ENCODE measurements at regions not wholly inside any gene's neighbourhood (a gene's known extent, or its start where the extent isn't known, plus 50 kb on each side); places are given as distances from the start of the nearest gene placed in this dataset.

GRCh38 chr5:61748651-61749050 lies 416.6 kb downstream of the ZSWIM6 start:
- H3K27ac Mint-ChIP-seq = no peak overlapping the region
- DNase-seq (no peak), ATAC-seq (ENCODE audit: low read depth in 2 of 2) (no peak)
- H3K4me1 Mint-ChIP-seq = no peaks in the 10 kb centered on the region
- H3K27me3 Mint-ChIP-seq = peaks cover 0 to 4% (median 0%) of the 10 kb centered on the region in 3 donors
- H3K4me3 Mint-ChIP-seq = no peak overlapping the region
- peaks cover 0 to 6% (median 2%) of the 10 kb centered on the region in 7 donors for H3K9me3 Mint-ChIP-seq
- no peaks in the 10 kb centered on the region for H3K36me3 Mint-ChIP-seq

GRCh38 chr5:61752588-61752987 lies 420.5 kb downstream of the ZSWIM6 start:
- Mint-ChIP-seq H3K36me3 (no peaks in the 10 kb centered on the region), H3K27ac (no peak overlapping the region), H3K4me3 (no peak overlapping the region), H3K27me3 (peaks cover 0 to 4% (median 0%) of the 10 kb centered on the region in 3 donors), H3K4me1 (no peaks in the 10 kb centered on the region), H3K9me3 (peaks cover 0 to 6% (median 2%) of the 10 kb centered on the region in 7 donors)
- ATAC-seq (ENCODE audit: low read depth in 2 of 2) = no peak
- no peak for DNase-seq

GRCh38 chr5:61754792-61755191 lies 422.7 kb downstream of the ZSWIM6 start:
- Mint-ChIP-seq H3K4me1 (no peaks in the 10 kb centered on the region), H3K27me3 (peaks cover 0 to 4% (median 0%) of the 10 kb centered on the region in 3 donors), H3K36me3 (no peaks in the 10 kb centered on the region), H3K4me3 (no peak overlapping the region), H3K27ac (no peak overlapping the region), H3K9me3 (peaks cover 0 to 5% (median 2%) of the 10 kb centered on the region in 7 donors)
- no peak for ATAC-seq (ENCODE audit: low read depth in 2 of 2)
- no peak for DNase-seq

GRCh38 chr5:61755726-61756222 lies 423.7 kb downstream of the ZSWIM6 start:
- no peak for DNase-seq
- H3K27me3 Mint-ChIP-seq = peaks cover 0 to 3% (median 0%) of the 10 kb centered on the region in 3 donors
- no peak for ATAC-seq (ENCODE audit: low read depth in 2 of 2)
- no peak overlapping the region for H3K4me3 Mint-ChIP-seq
- peaks cover 0 to 4% (median 3%) of the 10 kb centered on the region in 7 donors for H3K9me3 Mint-ChIP-seq
- H3K27ac Mint-ChIP-seq = no peak overlapping the region
- H3K4me1 Mint-ChIP-seq = no peaks in the 10 kb centered on the region
- no peaks in the 10 kb centered on the region for H3K36me3 Mint-ChIP-seq

DNA sequence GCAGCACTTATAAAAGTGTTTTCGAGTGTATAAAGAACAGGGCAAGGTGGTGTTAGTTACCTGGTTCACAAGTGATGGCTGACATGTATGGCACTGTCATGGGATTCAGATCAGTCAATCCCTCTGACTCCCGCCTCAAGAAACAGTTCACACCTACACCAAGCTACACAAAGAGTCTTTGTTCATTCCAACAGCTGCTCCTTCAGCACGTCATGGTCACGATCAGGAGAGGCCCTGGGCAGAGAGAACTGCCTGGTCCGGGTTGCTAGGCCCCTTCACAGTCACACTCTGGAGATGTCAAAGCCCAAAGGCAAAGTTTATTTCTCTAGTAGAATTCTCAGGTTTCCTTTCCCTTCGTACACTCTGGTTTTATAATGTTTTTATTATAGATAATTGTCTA lies 426.7 kb downstream of the ZSWIM6 start:
- DNase-seq (no peak), ATAC-seq (ENCODE audit: low read depth in 2 of 2) (no peak)
- H3K9me3 Mint-ChIP-seq = peaks cover 2 to 31% (median 15%) of the 10 kb centered on the region in 7 donors
- no peak overlapping the region for H3K27ac Mint-ChIP-seq
- no peaks in the 10 kb centered on the region for H3K4me1 Mint-ChIP-seq
- peaks cover 0 to 4% (median 0%) of the 10 kb centered on the region in 3 donors for H3K27me3 Mint-ChIP-seq
- H3K4me3 Mint-ChIP-seq = no peak overlapping the region
- H3K36me3 Mint-ChIP-seq = no peaks in the 10 kb centered on the region

GRCh38 chr5:61765471-61765870 lies 433.4 kb downstream of the ZSWIM6 start:
- DNase-seq = no peak
- no peaks in the 10 kb centered on the region for H3K36me3 Mint-ChIP-seq
- peaks cover 20 to 27% (median 26%) of the 10 kb centered on the region in 3 donors for H3K27me3 Mint-ChIP-seq
- peaks cover 2 to 31% (median 16%) of the 10 kb centered on the region in 7 donors for H3K9me3 Mint-ChIP-seq
- no peak overlapping the region for H3K4me3 Mint-ChIP-seq
- ATAC-seq (ENCODE audit: low read depth in 2 of 2) = no peak
- no peak overlapping the region for H3K27ac Mint-ChIP-seq
- H3K4me1 Mint-ChIP-seq = no peaks in the 10 kb centered on the region

GRCh38 chr5:61766141-61766540 lies 434.1 kb downstream of the ZSWIM6 start:
- Mint-ChIP-seq H3K4me3 (no peak overlapping the region), H3K27ac (no peak overlapping the region), H3K9me3 (peaks cover 2 to 25% (median 13%) of the 10 kb centered on the region in 7 donors), H3K36me3 (no peaks in the 10 kb centered on the region), H3K27me3 (peaks cover 20 to 27% (median 22%) of the 10 kb centered on the region in 3 donors), H3K4me1 (no peaks in the 10 kb centered on the region)
- DNase-seq (no peak), ATAC-seq (ENCODE audit: low read depth in 2 of 2) (no peak)

DNA sequence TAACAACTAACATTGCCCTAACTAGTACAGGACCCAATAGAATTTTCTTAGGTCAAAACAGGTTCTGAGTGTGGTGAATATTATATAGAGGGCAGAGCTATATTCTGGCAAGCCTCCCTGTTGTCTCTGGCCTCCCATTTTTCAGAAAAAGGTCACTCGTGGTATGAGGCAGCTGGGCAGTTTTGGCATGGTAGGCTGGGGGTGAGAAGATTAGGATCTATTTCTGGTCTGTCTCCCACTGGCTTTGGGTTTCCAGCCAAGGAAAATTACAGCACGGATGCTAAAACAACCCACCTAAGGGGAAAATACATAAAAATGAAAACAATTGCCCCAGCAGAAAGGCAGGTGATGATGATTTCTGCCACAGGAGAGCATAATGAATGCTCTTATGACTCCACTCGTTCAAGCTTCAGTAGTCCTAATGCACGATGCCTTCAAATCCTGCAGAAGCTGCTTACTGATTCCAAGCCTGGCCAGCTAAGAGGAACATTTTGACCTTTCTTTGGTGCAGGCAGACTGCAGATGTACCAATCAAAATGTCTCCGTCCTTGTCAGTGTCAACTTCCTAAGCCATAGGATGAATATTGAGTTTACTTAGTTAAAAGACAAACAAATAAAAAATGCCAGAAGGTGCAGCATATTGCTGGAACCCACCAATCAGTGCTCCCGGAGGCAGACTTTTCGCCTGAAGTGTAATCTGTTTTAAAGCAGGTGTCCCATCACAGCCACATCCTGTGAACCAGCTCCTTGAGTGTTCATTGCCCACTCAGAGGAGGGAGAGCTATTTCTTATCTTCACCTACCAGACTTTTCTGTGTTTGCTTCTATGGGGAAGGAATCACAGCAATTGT lies 435.4 kb downstream of the ZSWIM6 start:
- ATAC-seq (ENCODE audit: low read depth in 2 of 2) = no peak
- DNase-seq = no peak
- no peak overlapping the region for H3K4me3 Mint-ChIP-seq

DNA sequence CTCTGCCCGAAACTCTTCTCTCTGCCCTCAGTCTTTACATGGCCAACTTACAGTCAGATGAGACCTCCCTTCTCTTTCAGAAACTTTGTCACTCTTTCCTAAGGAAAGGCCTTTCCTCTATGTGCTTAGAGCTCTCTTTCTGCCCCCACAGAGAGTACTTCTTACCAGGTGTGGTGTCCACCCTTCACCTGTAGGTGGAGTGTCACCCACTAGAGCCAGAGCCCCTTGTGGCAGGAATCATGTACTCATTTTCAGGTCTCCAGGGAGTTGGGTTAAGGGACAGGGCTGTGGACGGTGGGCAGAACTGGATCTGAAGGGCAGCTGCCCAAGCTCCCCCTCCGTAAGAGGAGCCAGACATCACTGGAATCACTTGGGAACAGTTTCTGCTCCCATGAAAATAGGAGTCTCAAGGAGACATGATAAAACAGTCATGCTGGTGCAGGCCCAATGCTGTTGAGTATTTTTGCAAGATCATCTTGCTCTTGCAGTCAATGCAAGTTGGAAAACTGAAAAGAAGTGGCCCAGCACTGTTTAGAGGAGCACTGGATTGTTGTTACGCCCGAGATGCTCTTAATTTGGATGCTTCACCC lies 436.7 kb downstream of the ZSWIM6 start:
- ATAC-seq (ENCODE audit: low read depth in 2 of 2) (no peak), DNase-seq (no peak)
- Mint-ChIP-seq H3K4me3 (no peak overlapping the region), H3K36me3 (no peaks in the 10 kb centered on the region), H3K27ac (no peak overlapping the region), H3K27me3 (peaks cover 33 to 37% (median 34%) of the 10 kb centered on the region in 3 donors), H3K9me3 (peaks cover 0 to 4% (median 0%) of the 10 kb centered on the region in 7 donors), H3K4me1 (no peaks in the 10 kb centered on the region)

More for the DNA sequence above, 435.4 kb downstream of the ZSWIM6 start:
- peaks cover 0 to 13% (median 7%) of the 10 kb centered on the region in 7 donors for H3K9me3 Mint-ChIP-seq
- no peaks in the 10 kb centered on the region for H3K36me3 Mint-ChIP-seq
- peaks cover 32 to 33% (median 33%) of the 10 kb centered on the region in 3 donors for H3K27me3 Mint-ChIP-seq
- H3K4me1 Mint-ChIP-seq = no peaks in the 10 kb centered on the region
- H3K27ac Mint-ChIP-seq = no peak overlapping the region

GRCh38 chr5:61771062-61771461 lies 439.0 kb downstream of the ZSWIM6 start:
- H3K27me3 Mint-ChIP-seq = peaks cover 42 to 43% (median 43%) of the 10 kb centered on the region in 3 donors
- no peaks in the 10 kb centered on the region for H3K36me3 Mint-ChIP-seq
- no peak overlapping the region for H3K27ac Mint-ChIP-seq
- no peak overlapping the region for H3K4me3 Mint-ChIP-seq
- H3K4me1 Mint-ChIP-seq = no peaks in the 10 kb centered on the region
- ATAC-seq (ENCODE audit: low read depth in 2 of 2) (no peak), DNase-seq (no peak)
- peaks cover 0 to 4% (median 0%) of the 10 kb centered on the region in 7 donors for H3K9me3 Mint-ChIP-seq

DNA sequence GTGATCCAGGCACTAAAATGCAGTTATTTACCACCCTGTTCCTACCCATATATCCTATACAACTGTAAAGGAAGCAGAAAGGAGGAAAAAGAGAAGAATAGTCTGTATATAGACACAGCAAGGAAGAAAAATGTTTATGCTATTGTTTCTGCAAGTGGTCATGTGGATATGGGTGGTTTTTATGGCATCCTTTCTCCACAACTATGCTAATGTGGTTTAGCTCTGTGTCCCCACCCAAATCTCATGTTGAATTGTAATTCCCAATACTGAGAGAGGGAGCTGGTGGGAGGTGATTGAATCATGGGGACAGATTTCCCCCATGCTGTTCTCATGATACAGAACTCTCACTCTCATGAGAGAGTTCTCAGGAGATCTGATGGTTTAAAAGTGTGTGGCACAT lies 439.8 kb downstream of the ZSWIM6 start:
- ATAC-seq (ENCODE audit: low read depth in 2 of 2) (no peak), DNase-seq (no peak)
- Mint-ChIP-seq H3K4me3 (no peak overlapping the region), H3K9me3 (peaks cover 0 to 4% (median 0%) of the 10 kb centered on the region in 7 donors), H3K4me1 (no peaks in the 10 kb centered on the region), H3K36me3 (no peaks in the 10 kb centered on the region), H3K27ac (no peak overlapping the region), H3K27me3 (peaks cover 38 to 45% (median 38%) of the 10 kb centered on the region in 3 donors)

DNA sequence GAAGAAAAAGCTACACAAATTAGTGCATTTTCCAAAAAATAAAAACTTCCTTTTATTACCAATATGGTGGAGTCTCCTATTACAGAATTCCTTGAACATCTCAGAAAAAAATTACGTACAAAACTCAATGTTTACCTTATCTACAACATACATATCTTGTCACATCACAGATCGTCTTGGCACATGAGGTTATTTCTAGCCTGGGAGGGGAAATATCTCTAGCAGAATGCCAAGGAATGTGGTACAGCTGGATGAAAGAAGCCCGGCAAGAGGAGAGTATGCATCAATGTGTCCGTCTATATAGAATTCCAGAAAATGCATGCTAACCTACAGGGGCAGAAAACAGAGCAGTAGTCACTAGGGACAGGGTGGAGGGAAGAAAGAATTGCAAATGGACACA lies 443.8 kb downstream of the ZSWIM6 start:
- Mint-ChIP-seq H3K4me1 (no peaks in the 10 kb centered on the region), H3K27me3 (peaks cover 35 to 63% (median 38%) of the 10 kb centered on the region in 3 donors), H3K27ac (no peak overlapping the region), H3K4me3 (no peak overlapping the region), H3K36me3 (no peaks in the 10 kb centered on the region), H3K9me3 (peaks cover 0 to 1% (median 0%) of the 10 kb centered on the region in 7 donors)
- DNase-seq (no peak), ATAC-seq (ENCODE audit: low read depth in 2 of 2) (no peak)

GRCh38 chr5:61777292-61777691 lies 445.2 kb downstream of the ZSWIM6 start:
- Mint-ChIP-seq H3K4me1 (no peaks in the 10 kb centered on the region), H3K4me3 (no peak overlapping the region), H3K27me3 (peaks cover 25 to 52% (median 33%) of the 10 kb centered on the region in 3 donors), H3K36me3 (no peaks in the 10 kb centered on the region), H3K27ac (no peak overlapping the region), H3K9me3 (peaks cover 0 to 3% (median 0%) of the 10 kb centered on the region in 7 donors)
- ATAC-seq (ENCODE audit: low read depth in 2 of 2) = no peak
- DNase-seq = no peak

GRCh38 chr5:61779743-61780142 lies 447.7 kb downstream of the ZSWIM6 start:
- no peaks in the 10 kb centered on the region for H3K4me1 Mint-ChIP-seq

More at GRCh38 chr5:61779743-61780142, 447.7 kb downstream of the ZSWIM6 start:
- H3K9me3 Mint-ChIP-seq = peaks cover 0 to 3% (median 0%) of the 10 kb centered on the region in 7 donors
- H3K36me3 Mint-ChIP-seq = no peaks in the 10 kb centered on the region
- H3K27ac Mint-ChIP-seq = no peak overlapping the region
- ATAC-seq (ENCODE audit: low read depth in 2 of 2) (no peak), DNase-seq (no peak)
- peaks cover 14 to 41% (median 20%) of the 10 kb centered on the region in 3 donors for H3K27me3 Mint-ChIP-seq
- H3K4me3 Mint-ChIP-seq = no peak overlapping the region

All from naive B cell (primary cell).